RWPE1 (cell line): ENCODE measurements at regions not wholly inside any gene's neighbourhood (a gene's known extent, or its start where the extent isn't known, plus 50 kb on each side); places are given as distances from the start of the nearest gene placed in this dataset.

ENCODE experiments used
- CTCF ChIA-PET: fragments of 350-600 bp; sonication (Branson Sonifier 250); formaldehyde crosslinking; extraction: SDS; loops from one replicate; lab custom pipeline; 2021; lab: Yijun Ruan, JAX
- POLR2A ChIA-PET: fragments of 400-600 bp; formaldehyde crosslinking; extraction: SDS; loops from one replicate; lab custom pipeline; 2020; ENCODE audit warnings: antibody characterized with exemption; ENCODE audit not compliant: low non-redundant PET; lab: Yijun Ruan, JAX
- DNase-seq: peaks from one replicate; pipeline ENCODE4 v3.0.0; 2012; ENCODE audit warnings: low spot score
- H3K27ac ChIP-seq: fragments of 450-650 bp; 2 replicates; pipeline ENCODE4 v1.5.1; 2017
- CTCF ChIP-seq: fragments of 450-650 bp; conservative IDR thresholded peaks from 2 replicates; pipeline ENCODE4 v1.5.1; 2017; ENCODE audit warnings: low read depth, mild to moderate bottlenecking

- ChIA-PET CTCF (no interaction called here), POLR2A (no interaction called here)
- H3K27ac ChIP-seq, result no peak overlapping the region
- no peak for TF ChIP-seq CTCF
- DNase-seq, result no peak
These were observed 719.5 kb downstream of the TLR4 start for GRCh38 chr9:118423721-118424120.

GRCh38 chr9:118426772-118427171 is 722.6 kb downstream of the TLR4 start:
- DNase-seq, result no peak
- no peak for TF ChIP-seq CTCF
- POLR2A ChIA-PET, result no interaction called here
- H3K27ac ChIP-seq, result no peak overlapping the region
- CTCF ChIA-PET, result no interaction called here

GRCh38 chr9:118438810-118439209 is 734.6 kb downstream of the TLR4 start:
- TF ChIP-seq CTCF, result no peak
- CTCF ChIA-PET, result no interaction called here
- H3K27ac ChIP-seq, result no peak overlapping the region
- DNase-seq, result no peak
- POLR2A ChIA-PET, result no interaction called here

- ChIA-PET POLR2A (no interaction called here), CTCF (no interaction called here)
- no peak for DNase-seq
- TF ChIP-seq CTCF, result no peak
- no peak overlapping the region for H3K27ac ChIP-seq
These were observed 735.2 kb downstream of the TLR4 start for GRCh38 chr9:118439441-118439840.

- TF ChIP-seq CTCF, result no peak
- ChIA-PET POLR2A (no interaction called here), CTCF (no interaction called here)
- no peak overlapping the region for H3K27ac ChIP-seq
- DNase-seq, result no peak
These were observed 740.2 kb downstream of the TLR4 start for GRCh38 chr9:118444403-118444802.

GRCh38 chr9:118446943-118447639 is 742.9 kb downstream of the TLR4 start:
- ChIA-PET CTCF (no interaction called here), POLR2A (no interaction called here)
- no peak for TF ChIP-seq CTCF
- DNase-seq, result no peak
- no peak overlapping the region for H3K27ac ChIP-seq

GRCh38 chr9:118449554-118449953 is 745.4 kb downstream of the TLR4 start:
- TF ChIP-seq CTCF, result no peak
- H3K27ac ChIP-seq, result no peak overlapping the region
- POLR2A ChIA-PET, result no interaction called here
- CTCF ChIA-PET, result interaction anchor here (0.6 kb wide), 2 partner anchors 613 to 1033 kb away, joined by 4 to 5 read pairs; no protein-coding TSS in a partner anchor
- DNase-seq, result no peak
